ENCODE measurements at regions not wholly inside any gene's neighbourhood (a gene's known extent, or its start where the extent isn't known, plus 50 kb on each side); places are given as distances from the start of the nearest gene placed in this dataset.

- TF ChIP-seq CTCF (conservative IDR thresholded peaks at IDR 0.05 in 1 of 2, IDR thresholded peaks at IDR 0.05 in 1 of 2; ENCODE audit: extremely low read depth in 1 of 2, insufficient read depth in 1 of 2, low read depth in 1 of 2, low read length in 2 of 2): no peak
- TF ChIP-seq EZH2 (IDR thresholded peaks at IDR 0.05; ENCODE audit: borderline replicate concordance, low read length): no peak
Observed at GRCh38 chr5:180428598-180428997, 65.6 kb upstream of the CNOT6 start.
